HepG2 (cell line): ENCODE measurements at regions not wholly inside any gene's neighbourhood (a gene's known extent, or its start where the extent isn't known, plus 50 kb on each side); places are given as distances from the start of the nearest gene placed in this dataset.

Experiments
- ATAC-seq: fragments of 200-7000 bp; cut with Tn5 transposase; 3 replicates; pipeline ENCODE4 v1.9.1; 2020; ENCODE audit warnings: mild to moderate bottlenecking, moderate library complexity
- BruUV-seq: library from RNA; stranded (reverse); fragments of 400-500 nt; replicated peaks from 2 replicates; lab custom pipeline; 2021; lab: Mats Ljungman, UMichigan
- CTCF ChIA-PET: fragments of 300-600 bp; formaldehyde crosslinking; extraction: SDS; loops from one replicate; lab custom pipeline; 2021; ENCODE audit warnings: low total read pairs, inconsistent platforms, low intra/inter-chr PET ratio; lab: Yijun Ruan, JAX
- POLR2A ChIA-PET: fragments of 350-600 bp; sonication (Branson Sonifier 250); formaldehyde crosslinking; loops from one replicate; lab custom pipeline; 2020; ENCODE audit warnings: antibody characterized with exemption, inconsistent platforms; lab: Yijun Ruan, JAX
- DNase-seq: peaks from one replicate; pipeline ENCODE4 v3.0.0-alpha.2; 2015; ENCODE audit warnings: low spot score
- FAIRE-seq: peaks from 3 replicates; lab custom pipeline; 2011; peaks lifted over from hg19 to GRCh38; lab: Jason Lieb, UNC
- H2AFZ ChIP-seq: one replicate; pipeline ENCODE4 v1.6.1; 2011; ENCODE audit warnings: low read length, inconsistent platforms
- H3K27ac ChIP-seq: fragments of 300-600 bp; 3 replicates; pipeline ENCODE4 v1.8.0; 2011; ENCODE audit warnings: mixed run types, mild to moderate bottlenecking, mixed read lengths, low read length, inconsistent platforms; ENCODE audit not compliant: insufficient read depth; ENCODE audit errors: extremely low read length
- H3K27me3 ChIP-seq, 2 experiments: fragments of 200-600 bp in 1 of 2; 2 replicates in 1 of 2; 3 replicates in 1 of 2; pipeline versions ENCODE4 v1.6.0 to v1.8.0; 2011; ENCODE audit warnings: low read length in 2 of 2, mild to moderate bottlenecking in 2 of 2, moderate library complexity in 2 of 2, inconsistent platforms in 1 of 2; ENCODE audit not compliant: insufficient read depth in 2 of 2, control insufficient read depth in 1 of 2
- H3K36me3 ChIP-seq, 2 experiments: fragments of 200-600 bp in 1 of 2; replicated peaks in 1 of 2; 2 replicates in 1 of 2; 3 replicates in 1 of 2; pipeline versions ENCODE4 v1.5.1 to v1.8.0; 2011; ENCODE audit warnings: low read length in 2 of 2, inconsistent platforms in 1 of 2; ENCODE audit not compliant: insufficient read depth in 2 of 2, control insufficient read depth in 1 of 2
- H3K4me1 ChIP-seq: 2 replicates; pipeline ENCODE4 v1.5.1; 2012; ENCODE audit warnings: low read length, inconsistent platforms; ENCODE audit not compliant: insufficient read depth
- H3K4me2 ChIP-seq: 2 replicates; pipeline ENCODE4 v1.6.0; 2011; ENCODE audit warnings: low read depth, low read length, inconsistent platforms
- H3K4me3 ChIP-seq, 3 experiments: fragments of 200-600 bp in 1 of 3; sonication (generic), shearing (Covaris generic) in 1 of 3; replicated peaks in 1 of 3; 2 replicates each; pipeline ENCODE4 v1.5.1; 2011 to 2016; ENCODE audit warnings: low read length in 3 of 3, inconsistent platforms in 2 of 3, low read depth in 2 of 3, mild to moderate bottlenecking in 2 of 3, control low read depth in 1 of 3, mixed read lengths in 1 of 3; ENCODE audit not compliant: insufficient read depth in 1 of 3
- H3K79me2 ChIP-seq: one replicate; pipeline ENCODE4 v1.6.1; 2011; ENCODE audit warnings: low read length, inconsistent platforms; ENCODE audit not compliant: insufficient read depth
- H3K9ac ChIP-seq: 2 replicates; pipeline ENCODE4 v1.6.0; 2011; ENCODE audit warnings: mild to moderate bottlenecking, low read depth, low read length, inconsistent platforms; ENCODE audit not compliant: insufficient read depth
- H3K9me3 ChIP-seq: 2 replicates; pipeline ENCODE4 v1.5.1; 2012; ENCODE audit warnings: mild to moderate bottlenecking, low read length
- H4K20me1 ChIP-seq: 2 replicates; pipeline ENCODE4 v1.6.0; 2011; ENCODE audit warnings: inconsistent platforms, mild to moderate bottlenecking, low read length, moderate library complexity; ENCODE audit not compliant: insufficient read depth
- ARNTL ChIP-seq: sonication (generic); formaldehyde crosslinking; IDR thresholded peaks from 2 replicates; pipeline ENCODE4 v1.4.0; 2020; ENCODE audit warnings: mild to moderate bottlenecking, missing genetic modification reagents
- CCAR2 ChIP-seq: fragments of 200-400 bp; formaldehyde crosslinking; optimal IDR thresholded peaks from 2 replicates; pipeline ENCODE3; 2018; ENCODE audit warnings: low read depth, mild to moderate bottlenecking, low read length, moderate library complexity
- CERS6 ChIP-seq: sonication (generic); formaldehyde crosslinking; IDR thresholded peaks from 2 replicates; pipeline ENCODE4 v1.5.0; 2020; ENCODE audit warnings: missing genetic modification reagents
- DMTF1 ChIP-seq: sonication (generic); formaldehyde crosslinking; IDR thresholded peaks from 2 replicates; pipeline ENCODE4 v1.4.0; 2020; ENCODE audit warnings: mild to moderate bottlenecking, missing genetic modification reagents
- GZF1 ChIP-seq: sonication (generic); formaldehyde crosslinking; IDR thresholded peaks from 2 replicates; pipeline ENCODE4 v1.5.1; 2020; ENCODE audit warnings: mild to moderate bottlenecking, missing genetic modification reagents
- NCOR1 ChIP-seq: fragments of 200-600 bp; sonication (generic); IDR thresholded peaks from 2 replicates; pipeline ENCODE4 v1.7.0; 2017; ENCODE audit warnings: antibody characterized with exemption, low read length, borderline replicate concordance
- PITX1 ChIP-seq: sonication (generic); formaldehyde crosslinking; IDR thresholded peaks from 2 replicates; pipeline ENCODE4 v1.5.1; 2020; ENCODE audit warnings: mild to moderate bottlenecking, missing genetic modification reagents
- PRMT3 ChIP-seq: sonication (generic); formaldehyde crosslinking; IDR thresholded peaks from 2 replicates; pipeline ENCODE4 v1.8.1; 2022; ENCODE audit warnings: low read depth, mild to moderate bottlenecking, moderate library complexity, missing genetic modification reagents, borderline replicate concordance
- RFX1 ChIP-seq: fragments of 450-650 bp; IDR thresholded peaks from 2 replicates; pipeline ENCODE4 v1.6.1; 2017
- SP4 ChIP-seq: sonication (generic); formaldehyde crosslinking; IDR thresholded peaks from 2 replicates; pipeline ENCODE4 v1.8.1; 2023; ENCODE audit warnings: mild to moderate bottlenecking, missing genetic modification reagents
- ZBTB34 ChIP-seq: sonication (generic); formaldehyde crosslinking; IDR thresholded peaks from 2 replicates; pipeline ENCODE4 v1.8.0; 2022; ENCODE audit warnings: mild to moderate bottlenecking, missing genetic modification reagents
- ZKSCAN1 ChIP-seq: fragments of 150-350 bp; IDR thresholded peaks from 2 replicates; pipeline ENCODE4 v1.6.1; 2014; ENCODE audit warnings: low read length
- ZKSCAN8 ChIP-seq: IDR thresholded peaks from 2 replicates; pipeline ENCODE4 v1.6.1; 2016; ENCODE audit warnings: borderline replicate concordance, missing genetic modification reagents, missing compliant biosample characterization
- ZNF34 ChIP-seq: sonication (generic); formaldehyde crosslinking; IDR thresholded peaks from 2 replicates; pipeline ENCODE4 v1.4.0; 2020; ENCODE audit warnings: mild to moderate bottlenecking, missing genetic modification reagents, borderline replicate concordance
- ZNF350 ChIP-seq: sonication (generic); formaldehyde crosslinking; IDR thresholded peaks from 2 replicates; pipeline ENCODE4 v1.4.0; 2020; ENCODE audit warnings: mild to moderate bottlenecking, low read depth, missing genetic modification reagents, borderline replicate concordance
- ZNF878 ChIP-seq: sonication (generic); formaldehyde crosslinking; IDR thresholded peaks from 2 replicates; pipeline ENCODE4 v1.8.1; 2023; ENCODE audit warnings: mild to moderate bottlenecking, missing genetic modification reagents, moderate library complexity
- WGBS: methylation state at CpG from one replicate; pipeline ENCODE4 v1.1.6; 2017; ENCODE audit warnings: low lambda C conversion rate; 5-methylcytosine and 5-hydroxymethylcytosine counted together
- in situ Hi-C: cut with HindIII; loops from 2 replicates; pipeline ENCODE4 v1.10.0; 2017; ENCODE audit warnings: low pct_unique_long_range_greater_than_20kb; ENCODE audit not compliant: extremely low pct_ligation_motif_present
- intact Hi-C: fragments of 100-400 bp; cut with micrococcal nuclease; formaldehyde crosslinking; loops from one replicate; pipeline ENCODE4 v1.10.0; 2022; ENCODE audit not compliant: unreplicated experiment

DNA sequence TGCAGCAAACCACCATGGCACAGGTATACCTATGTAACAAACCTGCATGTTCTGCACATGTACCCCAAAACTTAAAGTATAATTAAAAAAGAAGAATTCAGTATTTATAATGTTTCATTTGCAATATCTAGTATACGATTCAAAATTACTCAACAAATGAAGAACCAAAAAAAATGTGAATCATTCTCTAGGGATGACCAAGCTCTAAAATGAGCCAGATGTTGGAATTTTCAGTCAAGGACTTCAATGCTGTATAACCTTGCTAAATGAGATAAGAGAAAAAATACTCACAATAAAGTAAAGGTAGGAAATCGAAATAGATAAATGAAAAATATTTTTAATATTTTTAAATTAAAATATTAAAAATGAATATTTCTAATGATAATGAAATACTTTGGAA lies 108.7 kb upstream of the ADRA1B start:
- Histone ChIP-seq H3K27ac (no peak overlapping the region), H3K4me3 (no peak overlapping the region), H2AFZ (no peak overlapping the region), H3K4me2 (no peak overlapping the region), H3K9me3 (no peaks in the 10 kb centered on the region), H3K79me2 (no peaks in the 10 kb centered on the region), H3K36me3 (no peaks in the 10 kb centered on the region), H3K9ac (no peak overlapping the region), H4K20me1 (no peaks in the 10 kb centered on the region), H3K4me1 (no peaks in the 10 kb centered on the region), H3K27me3 (no peaks in the 10 kb centered on the region; a peak in 1 of 5 replicates)
- FAIRE-seq (no peak), DNase-seq (no peak), ATAC-seq (no peak)
- TF ChIP-seq ARNTL (CRISPR knock-in tag) (no peak), RFX1 (no peak), CERS6 (no peak), ZBTB34 (no peak), ZNF350 (no peak), CCAR2 (no peak), NCOR1 (no peak), SP4 (CRISPR knock-in tag) (no peak), ZNF34 (CRISPR knock-in tag) (no peak), DMTF1 (CRISPR knock-in tag) (no peak), ZKSCAN8 (CRISPR knock-in tag) (no peak), PITX1 (no peak), PRMT3 (no peak), GZF1 (CRISPR knock-in tag) (no peak), ZKSCAN1 (no peak), ZNF878 (CRISPR knock-in tag) (no peak)
- 0% methylated on average over 2 of the region's 2 CpGs for WGBS
- ChIA-PET CTCF (no interaction called here), POLR2A (no interaction called here)
- BruUV-seq: no TSS peak
- in situ Hi-C loops (no loop called here), intact Hi-C loops (no loop called here)
